Memory B cell (primary cell): ENCODE measurements at regions not wholly inside any gene's neighbourhood (a gene's known extent, or its start where the extent isn't known, plus 50 kb on each side); places are given as distances from the start of the nearest gene placed in this dataset.

Experiments
- ATAC-seq: fragments of 150-1000 bp; cut with Tn5 transposase; 2 replicates; pipeline ENCODE4 v1.10.0; 2021; ENCODE audit warnings: low read depth, mild to moderate bottlenecking, moderate library complexity
- DNase-seq, 2 donors: peaks; one replicate each; pipeline ENCODE4 v3.0.0; 2022; ENCODE audit warnings: low spot score in 2 of 2
- H3K27ac Mint-ChIP-seq: one replicate; pipeline ENCODE4 v1.8.0; 2022; ENCODE audit warnings: mild to moderate bottlenecking, moderate library complexity, mixed read lengths
- H3K27me3 Mint-ChIP-seq: one replicate; pipeline ENCODE4 v1.8.0; 2022; ENCODE audit warnings: mixed read lengths
- H3K36me3 Mint-ChIP-seq: one replicate; pipeline ENCODE4 v1.8.0; 2022; ENCODE audit warnings: mild to moderate bottlenecking, mixed read lengths
- H3K4me1 Mint-ChIP-seq: one replicate; pipeline ENCODE4 v1.8.0; 2022; ENCODE audit warnings: mixed read lengths
- H3K4me3 Mint-ChIP-seq: one replicate; pipeline ENCODE4 v1.8.0; 2022; ENCODE audit warnings: mild to moderate bottlenecking, moderate library complexity, mixed read lengths
- H3K9me3 Mint-ChIP-seq: one replicate; pipeline ENCODE4 v1.8.0; 2022; ENCODE audit warnings: mixed read lengths

DNA sequence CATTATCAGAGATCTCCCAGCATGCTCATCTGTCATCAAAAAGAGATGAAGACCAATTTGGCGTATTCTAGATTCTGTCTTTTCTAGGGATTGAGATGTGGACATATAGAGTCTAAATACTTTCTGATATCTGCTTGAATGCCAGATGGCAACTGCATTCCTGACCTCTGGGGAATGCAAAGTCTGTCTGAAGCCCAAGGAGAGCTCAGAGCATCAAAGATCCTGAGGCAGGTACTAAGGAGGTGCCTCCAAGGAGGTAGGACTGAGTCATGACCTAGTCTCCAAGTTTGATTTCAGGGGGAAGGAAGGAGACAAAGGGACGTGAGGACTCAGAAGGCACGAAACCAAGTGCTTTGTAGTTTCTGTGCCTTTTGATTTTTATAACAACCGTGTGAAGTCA lies 448.4 kb downstream of the HS3ST3B1 start:
- H3K36me3 Mint-ChIP-seq = no peaks in the 10 kb centered on the region
- H3K4me3 Mint-ChIP-seq = no peak overlapping the region
- H3K4me1 Mint-ChIP-seq = no peaks in the 10 kb centered on the region
- H3K9me3 Mint-ChIP-seq = no peaks in the 10 kb centered on the region
- ATAC-seq (no peak), DNase-seq (no peak)
- H3K27me3 Mint-ChIP-seq = peaks cover 2% of the 10 kb centered on the region
- no peak overlapping the region for H3K27ac Mint-ChIP-seq

DNA sequence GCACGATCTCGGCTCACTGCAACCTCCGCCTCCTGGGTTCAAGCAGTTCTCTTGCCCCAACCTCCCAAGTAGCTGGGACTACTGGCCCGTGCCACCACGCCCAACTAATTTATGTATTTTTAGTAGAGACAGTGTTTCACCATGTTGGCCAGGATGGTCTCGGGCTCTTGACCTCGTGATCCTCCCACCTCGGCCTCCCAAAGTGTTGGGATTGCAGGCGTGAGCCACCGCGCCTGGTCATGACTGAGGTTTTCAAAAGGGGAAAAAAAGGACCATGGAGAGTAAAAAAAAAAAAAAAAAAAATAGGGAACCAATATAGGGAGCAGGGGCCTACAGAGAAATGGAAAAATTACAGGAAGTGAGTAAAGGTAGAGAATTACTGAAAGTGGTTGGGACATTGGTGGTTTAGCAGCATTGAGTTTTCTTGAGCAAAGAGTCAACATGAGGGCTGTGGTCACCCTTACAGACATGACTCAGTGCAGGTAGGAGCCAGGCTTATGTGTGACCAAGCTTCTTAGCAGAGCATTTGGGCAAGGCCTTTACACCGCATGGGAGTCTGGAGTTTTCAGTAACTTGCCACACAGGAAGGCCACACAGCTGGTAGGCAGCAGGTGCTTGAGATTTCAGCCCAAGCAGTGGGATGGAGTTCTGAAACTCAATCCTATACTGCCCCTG lies 447.3 kb downstream of the HS3ST3B1 start:
- Mint-ChIP-seq H3K27me3 (peaks cover 2% of the 10 kb centered on the region), H3K36me3 (no peaks in the 10 kb centered on the region), H3K9me3 (no peaks in the 10 kb centered on the region), H3K4me1 (no peaks in the 10 kb centered on the region), H3K27ac (no peak overlapping the region), H3K4me3 (no peak overlapping the region)
- no peak for DNase-seq
- no peak for ATAC-seq

DNA sequence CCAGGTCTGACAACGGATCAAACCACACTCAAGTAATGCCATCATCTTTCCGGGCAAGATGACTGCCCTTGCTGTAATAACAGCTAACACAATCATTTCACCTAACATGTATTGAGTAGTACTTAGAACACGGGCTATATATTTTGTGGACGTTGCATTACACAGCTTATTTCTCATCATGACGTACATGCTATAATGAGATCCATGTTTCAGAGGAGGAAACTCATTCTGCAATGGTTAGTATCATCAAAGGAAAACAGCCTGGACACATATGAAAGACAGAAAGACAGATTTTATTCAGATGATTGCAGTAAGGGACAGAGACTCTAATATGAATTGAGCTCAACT lies 446.7 kb downstream of the HS3ST3B1 start:
- H3K27ac Mint-ChIP-seq = no peak overlapping the region
- no peaks in the 10 kb centered on the region for H3K9me3 Mint-ChIP-seq
- H3K27me3 Mint-ChIP-seq = peaks cover 2% of the 10 kb centered on the region
- H3K4me3 Mint-ChIP-seq = no peak overlapping the region
- no peak for ATAC-seq
- H3K4me1 Mint-ChIP-seq = no peaks in the 10 kb centered on the region
- no peak for DNase-seq
- H3K36me3 Mint-ChIP-seq = no peaks in the 10 kb centered on the region

- H3K4me1 Mint-ChIP-seq = no peaks in the 10 kb centered on the region
- ATAC-seq = no peak
- H3K27me3 Mint-ChIP-seq = peaks cover 2% of the 10 kb centered on the region
- H3K36me3 Mint-ChIP-seq = no peaks in the 10 kb centered on the region
- H3K9me3 Mint-ChIP-seq = no peaks in the 10 kb centered on the region
- H3K27ac Mint-ChIP-seq = no peak overlapping the region
- DNase-seq = no peak
- H3K4me3 Mint-ChIP-seq = no peak overlapping the region
Observed at GRCh38 chr17:14746822-14747602, 446.1 kb downstream of the HS3ST3B1 start.

- H3K27me3 Mint-ChIP-seq = peaks cover 3% of the 10 kb centered on the region
- no peak for DNase-seq
- H3K27ac Mint-ChIP-seq = no peak overlapping the region
- no peak overlapping the region for H3K4me3 Mint-ChIP-seq
- H3K4me1 Mint-ChIP-seq = no peaks in the 10 kb centered on the region
- no peaks in the 10 kb centered on the region for H3K9me3 Mint-ChIP-seq
- no peak for ATAC-seq
- H3K36me3 Mint-ChIP-seq = no peaks in the 10 kb centered on the region
Observed at GRCh38 chr17:14745541-14745940, 444.7 kb downstream of the HS3ST3B1 start.

DNA sequence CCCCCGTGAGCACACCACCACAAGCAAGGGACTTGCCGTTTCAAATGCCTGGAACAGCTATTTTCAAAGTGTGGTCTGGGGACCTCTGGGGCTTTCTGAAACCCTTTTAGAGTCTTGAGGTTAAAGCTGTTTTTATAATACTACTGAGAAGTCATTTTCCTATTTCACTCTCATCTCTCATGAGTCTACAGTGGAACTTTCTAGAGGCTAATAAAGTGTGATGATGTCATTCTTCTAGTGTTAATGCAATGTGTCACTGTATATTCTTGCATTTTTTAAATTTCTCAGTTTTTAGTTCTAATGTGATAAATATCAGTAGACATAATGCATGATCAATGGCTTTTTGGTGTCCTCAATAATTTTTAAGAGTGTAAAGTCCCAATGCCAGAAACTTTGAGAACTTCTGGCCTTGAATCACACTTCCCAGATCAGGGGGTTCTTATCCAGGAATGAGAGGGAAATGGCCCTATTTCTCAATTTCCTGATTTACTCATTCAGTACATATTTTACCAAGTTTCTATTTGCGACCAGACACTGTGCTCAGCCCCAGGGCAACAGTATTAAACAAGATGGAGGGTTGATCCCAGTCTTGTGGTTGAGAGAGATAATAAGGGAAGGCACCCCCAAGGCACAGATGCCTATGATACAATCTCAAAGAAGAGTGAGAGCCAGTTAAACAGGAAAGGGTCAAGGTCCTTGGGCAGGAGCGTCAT lies 444.0 kb downstream of the HS3ST3B1 start:
- Mint-ChIP-seq H3K36me3 (no peaks in the 10 kb centered on the region), H3K4me1 (no peaks in the 10 kb centered on the region), H3K4me3 (no peak overlapping the region), H3K27me3 (peaks cover 5% of the 10 kb centered on the region), H3K9me3 (no peaks in the 10 kb centered on the region), H3K27ac (no peak overlapping the region)
- ATAC-seq (no peak), DNase-seq (no peak)

- H3K9me3 Mint-ChIP-seq = no peaks in the 10 kb centered on the region
Observed at GRCh38 chr17:14741491-14741890, 440.6 kb downstream of the HS3ST3B1 start.

DNA sequence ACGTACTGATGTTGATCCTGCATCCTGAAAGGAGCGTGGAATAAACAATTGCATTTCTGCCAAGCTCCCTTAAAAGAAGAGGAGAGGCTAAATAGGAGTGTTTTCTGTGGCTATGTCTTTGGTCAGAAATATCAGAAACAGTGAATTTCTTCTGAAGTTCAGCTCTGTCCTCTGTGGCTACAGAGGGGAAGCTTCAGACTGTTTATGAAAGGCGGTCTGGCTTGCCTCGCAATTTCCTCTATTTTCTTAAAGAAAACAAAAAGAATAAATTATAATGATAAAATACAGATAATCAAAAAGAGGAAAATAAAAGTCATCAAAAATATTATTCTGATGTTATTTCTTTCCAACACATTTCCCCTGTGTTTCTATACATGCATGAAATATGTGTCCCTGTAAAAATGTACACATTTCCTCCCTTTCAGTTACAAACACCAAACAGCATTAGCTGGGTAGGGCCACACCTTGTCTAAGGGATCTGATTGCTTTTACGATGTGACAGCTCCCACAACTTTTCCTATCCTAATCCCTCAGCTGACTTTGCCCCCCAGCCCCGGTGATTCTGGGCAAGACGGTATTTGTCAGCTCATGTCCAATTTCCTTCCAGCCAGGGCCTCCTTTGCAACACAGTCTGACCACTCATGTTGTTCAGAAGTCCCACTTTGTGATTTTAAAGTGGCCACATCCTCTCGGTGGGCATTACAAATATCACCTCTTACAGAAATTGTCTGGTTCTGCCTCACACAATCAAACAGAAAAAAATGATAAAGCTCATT lies 439.0 kb downstream of the HS3ST3B1 start:
- DNase-seq (no peak), ATAC-seq (no peak)
- peaks cover 6% of the 10 kb centered on the region for H3K27me3 Mint-ChIP-seq
- no peaks in the 10 kb centered on the region for H3K4me1 Mint-ChIP-seq
- no peak overlapping the region for H3K4me3 Mint-ChIP-seq
- no peak overlapping the region for H3K27ac Mint-ChIP-seq
- no peaks in the 10 kb centered on the region for H3K36me3 Mint-ChIP-seq
- H3K9me3 Mint-ChIP-seq = no peaks in the 10 kb centered on the region

More at GRCh38 chr17:14741491-14741890, 440.6 kb downstream of the HS3ST3B1 start:
- H3K4me1 Mint-ChIP-seq = no peaks in the 10 kb centered on the region
- H3K27ac Mint-ChIP-seq = no peak overlapping the region
- DNase-seq = no peak
- H3K27me3 Mint-ChIP-seq = peaks cover 6% of the 10 kb centered on the region
- no peak overlapping the region for H3K4me3 Mint-ChIP-seq
- ATAC-seq = no peak
- H3K36me3 Mint-ChIP-seq = no peaks in the 10 kb centered on the region

DNA sequence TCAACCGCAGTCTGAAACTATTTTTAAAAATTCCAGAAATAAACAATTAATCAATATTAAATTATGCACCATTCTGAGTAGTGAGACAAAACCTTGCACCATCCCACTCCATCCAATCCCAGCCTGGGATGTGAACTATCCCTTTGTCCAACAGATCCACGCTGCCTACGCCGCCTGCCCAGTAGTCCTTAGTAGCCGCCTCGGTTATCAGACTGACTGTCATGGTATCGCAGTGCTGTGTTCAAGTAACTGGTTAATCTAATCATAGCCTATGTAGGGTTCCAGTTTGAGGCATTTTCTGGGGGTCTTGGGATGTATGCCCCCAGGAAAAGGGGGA lies 437.7 kb downstream of the HS3ST3B1 start:
- peaks cover 6% of the 10 kb centered on the region for H3K27me3 Mint-ChIP-seq

GRCh38 chr17:14737984-14738651 lies 437.2 kb downstream of the HS3ST3B1 start:
- Mint-ChIP-seq H3K4me1 (no peaks in the 10 kb centered on the region), H3K27ac (no peak overlapping the region), H3K36me3 (no peaks in the 10 kb centered on the region), H3K9me3 (no peaks in the 10 kb centered on the region), H3K4me3 (no peak overlapping the region), H3K27me3 (peaks cover 8% of the 10 kb centered on the region)
- DNase-seq = no peak
- ATAC-seq = no peak

More for the DNA sequence above, 437.7 kb downstream of the HS3ST3B1 start:
- H3K4me1 Mint-ChIP-seq = no peaks in the 10 kb centered on the region
- H3K4me3 Mint-ChIP-seq = no peak overlapping the region
- DNase-seq (no peak), ATAC-seq (no peak)
- H3K9me3 Mint-ChIP-seq = no peaks in the 10 kb centered on the region
- H3K36me3 Mint-ChIP-seq = no peaks in the 10 kb centered on the region
- H3K27ac Mint-ChIP-seq = no peak overlapping the region

GRCh38 chr17:14736631-14737030 lies 435.8 kb downstream of the HS3ST3B1 start:
- Mint-ChIP-seq H3K4me3 (no peak overlapping the region), H3K4me1 (no peaks in the 10 kb centered on the region), H3K9me3 (no peaks in the 10 kb centered on the region), H3K27ac (no peak overlapping the region), H3K27me3 (peaks cover 11% of the 10 kb centered on the region), H3K36me3 (no peaks in the 10 kb centered on the region)
- DNase-seq = no peak
- no peak for ATAC-seq

GRCh38 chr17:14733376-14733775 lies 432.5 kb downstream of the HS3ST3B1 start:
- H3K9me3 Mint-ChIP-seq = no peaks in the 10 kb centered on the region
- H3K27ac Mint-ChIP-seq = no peak overlapping the region
- no peak overlapping the region for H3K4me3 Mint-ChIP-seq
- no peaks in the 10 kb centered on the region for H3K36me3 Mint-ChIP-seq
- ATAC-seq (no peak), DNase-seq (no peak)
- peaks cover 5% of the 10 kb centered on the region for H3K27me3 Mint-ChIP-seq
- H3K4me1 Mint-ChIP-seq = no peaks in the 10 kb centered on the region

- no peak overlapping the region for H3K4me3 Mint-ChIP-seq
- peaks cover 5% of the 10 kb centered on the region for H3K27me3 Mint-ChIP-seq
- H3K27ac Mint-ChIP-seq = no peak overlapping the region
- H3K4me1 Mint-ChIP-seq = no peaks in the 10 kb centered on the region
- H3K9me3 Mint-ChIP-seq = no peaks in the 10 kb centered on the region
- H3K36me3 Mint-ChIP-seq = no peaks in the 10 kb centered on the region
- DNase-seq (no peak), ATAC-seq (no peak)
Observed at GRCh38 chr17:14732211-14732610, 431.3 kb downstream of the HS3ST3B1 start.
